Gastrocnemius medialis (tissue), 4 donors: ENCODE measurements at regions not wholly inside any gene's neighbourhood (a gene's known extent, or its start where the extent isn't known, plus 50 kb on each side); places are given as distances from the start of the nearest gene placed in this dataset.
"Not testable (repeated sequence)": the region's sequence is repeated elsewhere in the genome, so short reads cannot be mapped to it uniquely, and the experiment has no call there.

ENCODE experiments used
- CTCF ChIP-seq, 5 experiments: fragments of 450-650 bp in 3 of 5; fragments of 200-600 bp in 2 of 5; sonication (generic) in 2 of 5; IDR thresholded peaks in 4 of 5; conservative IDR thresholded peaks in 1 of 5; 1 replicate in 4 of 5; 2 replicates in 1 of 5; pipeline ENCODE4 v1.5.1; 2016 to 2019; ENCODE audit warnings: antibody characterized with exemption in 5 of 5, mild to moderate bottlenecking in 3 of 5, moderate library complexity in 3 of 5
- POLR2A ChIP-seq, 2 donors: fragments of 450-650 bp; IDR thresholded peaks; one replicate each; pipeline ENCODE4 v1.6.1; 2017; ENCODE audit warnings: antibody characterized with exemption in 2 of 2, mild to moderate bottlenecking in 2 of 2, moderate library complexity in 2 of 2

- not testable (repeated sequence) for TF ChIP-seq CTCF (IDR thresholded peaks at IDR 0.05 in 4 of 5, conservative IDR thresholded peaks at IDR 0.05 in 1 of 5); POLR2A (IDR thresholded peaks at IDR 0.05)
Observed at GRCh38 chrX:136934652-136935051, 54.1 kb upstream of the RBMX start.
